ENCODE measurements at regions not wholly inside any gene's neighbourhood (a gene's known extent, or its start where the extent isn't known, plus 50 kb on each side); places are given as distances from the start of the nearest gene placed in this dataset.
"Not testable (repeated sequence)": the region's sequence is repeated elsewhere in the genome, so short reads cannot be mapped to it uniquely, and the experiment has no call there.

DNA sequence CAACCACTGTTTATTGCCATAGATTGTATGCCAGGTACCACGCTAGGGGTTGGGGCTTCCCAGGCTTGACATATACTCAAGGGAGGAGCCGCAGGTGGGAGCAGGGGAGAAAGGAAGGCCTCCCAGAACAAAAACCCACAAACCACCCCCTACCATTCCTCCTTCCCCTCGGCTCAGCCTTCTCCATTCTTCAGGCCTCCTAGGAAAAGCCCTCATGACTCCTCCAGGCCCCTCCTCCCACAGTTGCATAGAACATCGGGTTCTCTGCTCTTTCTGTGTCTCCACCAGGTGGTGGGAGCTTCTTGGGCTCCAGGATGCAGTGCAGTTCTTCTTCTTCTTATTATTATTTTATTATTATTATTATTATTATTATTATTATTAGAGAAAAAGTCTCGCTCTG lies 80.3 kb downstream of the ZFP36L2 start:
- no peak for DNase-seq (ENCODE audit: low spot score)

DNA sequence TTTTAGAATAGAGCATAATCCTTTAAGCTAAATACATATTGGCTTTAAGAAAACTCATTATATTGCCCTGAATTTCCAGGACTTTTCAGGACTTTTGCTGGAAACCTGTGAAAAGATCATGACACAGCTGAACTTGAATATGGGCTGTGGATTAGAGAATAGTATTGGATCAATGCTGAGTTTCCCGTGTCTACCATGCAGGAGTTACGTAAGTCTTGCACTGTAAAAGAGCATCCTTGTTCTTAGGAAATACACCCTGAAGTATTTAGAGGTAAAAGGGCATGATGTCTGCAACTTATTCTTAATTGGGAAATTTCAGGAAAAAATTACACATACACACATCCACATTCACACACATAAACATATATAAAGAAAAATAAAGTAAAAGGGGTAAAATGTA lies 82.1 kb downstream of the ZFP36L2 start:
- no peak for DNase-seq (ENCODE audit: low spot score)

DNA sequence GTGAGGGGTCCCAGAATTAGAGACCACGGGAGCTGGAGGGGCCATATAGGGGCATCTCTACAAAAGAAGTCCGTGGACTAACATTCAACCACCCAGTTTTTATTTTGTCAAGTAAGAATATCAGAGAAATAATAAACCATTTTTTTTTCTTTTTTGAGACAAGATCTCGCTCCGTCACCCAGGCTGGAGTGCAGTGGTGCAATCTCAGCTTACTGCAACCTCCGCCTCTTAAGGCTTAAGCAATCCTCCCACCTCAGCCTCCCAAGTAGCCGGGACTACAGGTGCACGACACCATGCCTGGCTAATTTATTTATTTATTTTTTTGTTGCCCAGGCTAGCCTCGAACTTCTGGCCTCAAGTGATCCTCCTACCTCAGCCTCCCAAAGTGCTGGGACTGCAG lies 82.7 kb downstream of the ZFP36L2 start:
- DNase-seq (ENCODE audit: low spot score): no peak

DNA sequence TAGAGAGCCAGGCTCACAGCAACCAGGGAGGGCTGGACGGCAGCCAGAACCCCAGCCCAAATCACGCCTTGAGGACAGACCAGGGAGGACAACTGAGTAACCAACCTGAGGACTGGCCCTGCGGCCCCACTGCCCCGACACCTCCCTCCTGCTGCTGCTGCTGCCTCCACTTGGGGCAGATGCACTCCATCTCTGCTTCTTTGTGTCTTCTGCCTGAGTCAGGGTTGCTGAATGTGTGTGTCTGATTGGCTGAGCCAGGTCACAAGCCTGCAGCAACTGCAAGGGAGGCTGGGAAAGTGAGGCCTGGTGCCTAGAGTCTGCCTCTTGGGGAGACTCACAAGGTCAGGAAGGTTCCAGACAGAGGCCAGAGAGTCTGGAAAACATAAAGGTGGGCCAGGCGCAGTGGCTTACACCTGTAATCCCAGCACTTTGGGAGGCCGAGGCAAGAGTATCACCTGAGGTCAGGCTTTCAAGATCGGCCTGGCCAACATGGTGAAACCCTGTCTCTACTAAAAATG lies 83.4 kb downstream of the ZFP36L2 start:
- DNase-seq (ENCODE audit: low spot score): peak; percentile 45

DNA sequence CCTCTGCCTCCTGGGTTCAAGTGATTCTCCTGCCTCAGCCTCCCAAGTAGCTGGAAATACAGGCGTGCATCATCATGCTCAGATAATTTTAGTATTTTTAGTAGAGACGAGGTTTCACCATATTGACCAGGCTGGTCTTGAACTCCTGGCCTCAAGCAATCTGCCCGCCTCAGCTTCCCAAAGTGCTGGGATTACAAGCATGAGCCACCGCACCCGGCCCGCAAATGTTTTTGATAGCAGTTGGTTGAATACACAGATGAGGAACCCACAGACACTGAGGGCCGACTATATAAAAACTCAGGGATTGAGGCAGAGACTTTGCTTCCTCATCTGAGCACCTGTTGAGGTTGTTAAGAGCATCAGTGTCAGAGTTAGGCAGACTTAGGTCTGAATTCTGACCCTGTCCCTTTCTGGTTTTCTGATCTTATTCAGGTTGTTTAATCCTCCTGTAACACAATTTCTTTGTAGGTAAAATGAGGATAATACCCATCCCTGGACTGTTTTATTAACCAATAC lies 84.7 kb downstream of the ZFP36L2 start:
- not testable (repeated sequence) for DNase-seq (ENCODE audit: low spot score)

DNA sequence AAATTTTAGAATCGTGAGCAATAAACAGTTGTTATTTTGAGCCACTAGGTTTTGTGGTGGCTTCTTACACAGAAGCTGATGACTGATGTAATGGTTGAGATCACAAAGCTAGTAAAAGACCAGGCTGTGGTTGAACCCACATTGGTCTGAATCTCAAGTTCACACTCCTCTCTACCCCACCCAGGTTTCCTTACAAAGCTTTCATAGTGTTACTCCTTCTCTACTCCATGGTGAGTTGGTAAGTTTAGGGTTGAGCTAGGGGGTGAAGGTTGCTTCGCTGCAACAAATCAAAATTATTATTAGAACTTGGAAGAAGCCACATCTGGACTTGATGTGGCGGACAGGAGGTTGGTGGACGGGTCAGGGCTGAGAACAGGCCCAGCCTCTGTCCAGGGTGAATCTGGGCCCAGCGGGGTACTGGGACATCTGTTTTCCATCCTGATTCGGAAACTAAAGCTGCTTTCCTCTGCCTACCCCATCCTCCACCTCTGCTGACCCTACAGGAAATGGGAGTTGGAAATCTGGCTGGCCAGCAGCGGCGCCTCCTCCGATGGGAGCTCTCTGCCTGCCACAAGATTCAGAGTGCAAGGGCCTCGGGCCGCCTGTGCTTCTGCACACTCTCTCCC lies 86.3 kb downstream of the ZFP36L2 start:
- peak; percentile 76 for DNase-seq (ENCODE audit: low spot score)

DNA sequence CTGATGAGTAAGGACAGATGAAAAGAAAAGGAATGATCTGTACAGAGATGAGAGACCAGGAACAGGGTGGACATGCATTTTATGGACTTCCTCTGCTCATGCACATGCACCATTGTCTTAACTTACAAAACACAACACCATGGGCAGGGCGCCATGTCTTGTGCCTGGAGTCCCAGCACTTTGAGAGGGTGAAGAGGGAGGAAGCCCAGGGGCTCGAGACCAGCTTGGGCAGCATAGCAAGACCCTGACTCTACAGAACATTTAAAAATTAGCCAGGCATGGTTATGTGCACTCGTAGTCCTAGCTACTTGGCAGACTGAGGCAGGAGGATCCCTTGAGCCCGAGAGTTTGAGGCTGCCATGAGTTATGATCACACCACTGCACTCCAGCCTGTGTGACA lies 86.9 kb downstream of the ZFP36L2 start:
- DNase-seq (ENCODE audit: low spot score): no peak

DNA sequence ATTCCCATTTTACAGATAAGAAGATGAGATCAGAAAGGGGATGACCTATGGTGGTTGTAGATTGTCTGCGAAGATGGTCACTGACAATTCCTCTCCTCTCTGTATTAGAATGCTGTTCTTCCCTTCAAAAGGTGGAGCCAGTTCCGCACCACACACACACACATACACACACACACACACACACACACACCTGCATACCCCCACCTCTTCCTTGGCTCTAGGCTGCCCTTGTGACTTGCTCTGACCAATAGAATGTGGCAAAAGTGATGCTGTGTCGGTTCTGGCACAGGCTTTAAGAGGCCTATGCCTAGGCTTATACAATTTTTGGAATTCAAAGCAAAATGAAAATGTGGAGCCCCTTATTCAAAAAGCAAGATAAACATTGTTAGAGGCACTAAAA lies 88.0 kb downstream of the ZFP36L2 start:
- DNase-seq (ENCODE audit: low spot score): no peak

DNA sequence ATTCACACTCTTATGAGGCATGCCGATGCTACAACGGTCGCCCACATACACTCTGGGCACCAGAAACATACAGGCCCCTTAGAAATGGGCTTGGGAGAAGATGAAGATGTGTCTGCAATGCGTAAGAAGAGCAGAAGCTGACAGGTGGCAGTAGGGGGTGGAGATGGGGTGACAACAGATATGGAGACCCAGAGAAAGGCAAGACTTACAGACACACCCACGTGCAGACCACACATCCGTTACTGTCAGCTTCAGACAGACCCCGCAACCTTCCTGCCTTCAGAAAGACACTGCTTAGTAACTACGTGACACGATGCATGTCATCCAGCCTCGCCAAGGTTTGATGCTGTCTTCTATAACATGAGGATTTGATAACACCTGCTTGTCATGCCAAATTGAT lies 89.5 kb downstream of the ZFP36L2 start:
- peak; percentile 88 for DNase-seq (ENCODE audit: low spot score)

DNA sequence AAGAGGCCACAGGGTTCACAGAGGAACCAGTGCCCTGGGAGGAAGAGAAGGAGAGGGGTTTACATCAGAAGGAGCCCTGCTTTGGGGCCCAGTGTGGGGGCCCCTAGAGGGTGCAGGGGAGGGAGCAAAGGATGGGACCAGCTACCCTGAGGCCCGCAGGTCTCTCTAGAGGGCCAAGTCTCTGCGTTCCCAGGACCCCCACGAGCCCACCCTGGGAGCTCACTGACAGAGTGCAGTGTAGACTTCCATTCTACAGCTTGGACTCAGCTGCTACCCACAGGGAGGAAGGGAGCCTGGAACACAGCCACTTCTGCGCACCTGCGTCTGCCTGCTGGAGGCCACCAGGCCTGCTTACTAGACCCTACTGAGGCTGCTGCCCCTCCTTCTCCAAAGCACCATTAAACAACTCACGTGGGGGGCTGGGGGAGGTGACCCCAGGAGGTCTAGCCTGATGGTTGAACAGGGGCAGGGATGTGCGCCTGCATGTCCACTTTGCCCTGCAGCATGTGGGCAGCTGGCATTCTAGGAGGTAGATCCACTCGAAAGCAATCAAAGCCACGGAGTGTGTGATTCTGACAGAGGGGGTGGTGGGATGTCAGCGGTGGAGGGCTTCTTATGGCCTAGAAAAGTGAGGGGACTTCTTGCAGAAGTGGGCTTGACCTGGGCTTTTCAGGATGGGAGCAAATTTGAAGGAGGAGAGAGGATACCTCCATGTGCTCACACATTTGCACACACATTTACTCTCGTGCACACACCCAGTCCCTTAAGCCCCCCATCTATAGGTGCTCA lies 90.2 kb downstream of the ZFP36L2 start:
- DNase-seq (ENCODE audit: low spot score): no peak

DNA sequence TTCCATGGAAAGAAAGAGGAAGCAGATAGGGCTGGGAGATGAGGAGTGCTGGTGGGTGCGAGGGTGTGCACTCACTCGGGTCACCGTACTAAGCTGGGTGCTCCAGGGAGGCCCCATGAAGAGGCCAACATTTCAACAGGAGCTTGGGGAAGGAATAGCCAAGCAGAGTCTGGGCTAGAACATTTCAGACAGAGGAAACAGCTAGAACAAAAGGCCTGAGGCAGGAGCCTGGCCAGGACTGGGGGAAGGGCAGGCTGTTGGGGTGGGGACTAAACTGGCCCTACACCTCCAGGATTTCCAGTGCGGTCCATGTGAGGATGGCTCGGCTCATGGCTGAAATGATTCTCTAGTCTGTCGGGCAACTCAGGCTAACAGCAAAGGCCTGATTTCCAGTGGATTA lies 90.8 kb downstream of the ZFP36L2 start:
- DNase-seq (ENCODE audit: low spot score): no peak

DNA sequence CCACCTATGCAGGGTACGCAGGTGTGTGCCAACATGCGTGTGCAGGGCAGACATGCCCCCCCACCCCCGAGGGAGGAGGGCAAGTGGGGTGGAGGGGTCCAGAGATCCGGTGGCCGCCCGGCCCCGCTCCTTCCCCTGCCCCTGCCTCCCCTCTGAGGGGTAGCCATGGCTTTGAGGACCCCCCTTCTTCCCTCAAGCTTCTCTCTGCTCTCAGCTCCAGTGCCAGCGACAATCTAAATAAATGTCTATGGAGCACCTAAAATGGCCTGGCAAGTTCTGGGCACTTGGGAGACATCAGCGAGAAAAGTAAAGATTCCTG lies 91.9 kb downstream of the ZFP36L2 start:
- DNase-seq (ENCODE audit: low spot score): no peak

DNA sequence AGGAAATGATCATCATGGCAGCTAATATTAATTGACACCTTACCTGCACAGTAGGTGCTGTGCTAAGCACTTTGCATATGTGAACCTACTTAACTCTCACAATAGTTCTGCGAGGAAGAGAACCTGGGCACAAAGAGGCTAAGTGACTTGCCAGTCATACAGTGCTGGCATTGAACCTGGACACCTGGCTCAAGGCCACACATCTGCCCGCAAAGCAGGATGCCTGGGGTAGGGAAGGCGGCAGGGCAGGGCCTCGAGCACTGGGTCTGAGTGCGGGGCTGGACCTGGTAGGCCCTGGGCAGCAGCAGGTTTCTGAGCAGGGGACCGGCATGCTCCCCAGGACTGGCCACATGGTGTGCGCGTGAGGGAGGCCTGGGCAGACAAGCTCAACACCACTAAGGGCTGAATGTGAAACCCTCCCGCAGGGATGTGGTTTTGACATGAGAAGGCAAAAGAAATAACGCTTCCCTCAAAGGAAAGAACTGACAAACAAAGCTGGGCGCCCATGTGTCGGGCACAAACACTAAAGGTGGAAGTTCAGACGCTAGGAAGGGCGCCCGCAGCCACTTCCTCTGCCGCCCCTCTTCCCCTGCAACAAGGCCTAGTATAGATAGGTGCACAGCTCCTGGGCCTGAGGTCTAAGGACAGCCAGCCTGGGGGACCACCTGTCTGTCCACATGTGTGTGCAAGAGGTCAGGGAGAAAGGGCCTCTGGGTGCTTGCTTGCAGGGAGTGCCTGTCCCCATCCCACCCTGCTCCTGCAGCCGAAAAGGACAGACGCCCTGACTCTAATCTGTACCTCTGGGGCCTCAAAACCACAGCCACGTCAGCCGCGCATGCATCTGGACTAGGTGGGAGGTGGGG lies 92.5 kb downstream of the ZFP36L2 start:
- DNase-seq (ENCODE audit: low spot score): peak; percentile 69

DNA sequence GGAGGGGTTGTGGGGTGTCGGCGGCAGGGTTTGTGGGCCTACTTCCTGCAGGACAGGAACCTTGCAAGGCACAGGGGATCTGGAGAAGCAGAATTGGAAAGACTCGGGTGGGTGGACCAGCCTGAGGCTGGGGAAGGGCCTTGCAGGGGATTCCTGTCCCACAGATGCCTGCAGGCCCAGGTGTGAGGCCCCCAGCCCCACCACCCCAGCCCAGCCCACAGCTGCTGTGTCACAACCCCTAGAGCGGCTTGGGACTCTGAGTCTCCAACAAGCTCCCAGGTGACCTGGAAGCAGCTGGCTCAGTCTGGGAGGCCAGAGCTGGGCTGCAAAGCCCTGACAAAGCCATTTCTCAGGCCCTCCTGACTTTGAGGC lies 93.1 kb downstream of the ZFP36L2 start:
- DNase-seq (ENCODE audit: low spot score): no peak

DNA sequence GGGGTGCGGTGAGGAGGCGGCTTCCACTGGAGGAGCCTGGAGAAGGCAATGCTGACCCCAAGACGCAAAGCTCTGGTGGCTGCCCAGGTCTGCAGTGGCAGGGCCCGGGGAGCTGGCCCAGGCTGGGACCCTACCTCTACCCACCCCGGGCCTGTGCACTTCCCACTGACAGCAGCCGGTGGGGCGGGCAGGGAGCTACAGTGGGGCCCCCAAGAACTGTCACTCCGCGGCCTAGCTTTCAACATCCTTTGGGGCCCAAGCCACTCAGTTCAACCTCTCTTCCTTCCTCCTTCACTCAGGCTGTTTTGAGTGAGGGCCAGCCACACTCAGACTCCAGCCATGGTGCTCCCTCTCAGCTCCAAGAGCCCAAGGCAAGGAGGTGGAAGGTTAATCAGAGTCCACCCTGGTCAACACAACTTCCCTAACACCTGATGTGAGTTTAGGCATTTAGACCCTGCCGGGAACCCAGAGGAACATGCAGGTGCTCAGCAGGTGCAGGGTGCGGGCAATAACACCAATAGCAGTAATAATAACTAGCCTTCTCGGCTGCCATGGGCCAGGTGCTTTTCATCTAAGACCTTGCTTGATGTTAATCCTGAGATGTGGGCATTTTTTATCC lies 93.6 kb downstream of the ZFP36L2 start:
- DNase-seq (ENCODE audit: low spot score): no peak

DNA sequence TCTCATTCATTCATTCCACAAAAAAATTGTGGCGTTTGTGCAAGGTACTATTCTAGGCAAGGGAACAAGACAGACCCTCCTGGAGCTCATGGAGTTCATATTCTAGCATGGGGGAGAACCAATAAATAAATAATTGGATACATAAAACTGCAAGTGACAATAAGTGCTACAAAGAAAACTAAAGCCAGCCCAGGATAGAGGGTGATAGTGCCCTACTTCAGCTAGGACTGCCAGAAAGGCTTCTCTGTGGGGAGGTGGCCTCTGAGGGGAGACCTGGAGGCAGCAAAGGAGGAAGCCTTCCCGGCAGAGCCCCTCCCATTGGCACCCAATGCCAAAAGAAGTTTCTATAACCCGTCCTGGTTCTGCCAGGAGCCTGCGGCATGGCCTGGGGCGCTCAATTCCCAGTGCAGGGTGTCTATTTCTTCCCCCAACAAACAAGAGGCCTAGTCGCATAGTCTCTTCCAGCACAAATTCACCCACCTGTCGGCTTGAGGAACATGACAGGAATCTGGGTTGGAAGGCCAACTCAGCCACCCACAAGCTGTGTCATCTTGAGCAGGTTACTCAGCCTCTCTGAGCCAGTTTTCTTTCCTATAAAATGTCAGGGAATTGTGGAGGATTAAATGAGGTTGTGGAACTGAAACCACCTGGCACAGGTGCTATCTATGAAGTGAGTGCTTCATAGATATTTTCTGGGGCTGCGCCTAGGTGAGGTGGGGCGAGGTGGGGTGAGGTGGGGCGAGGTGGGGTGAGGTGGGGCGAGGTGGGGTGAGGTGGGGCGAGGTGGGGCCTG lies 94.3 kb downstream of the ZFP36L2 start:
- no peak for DNase-seq (ENCODE audit: low spot score)

DNA sequence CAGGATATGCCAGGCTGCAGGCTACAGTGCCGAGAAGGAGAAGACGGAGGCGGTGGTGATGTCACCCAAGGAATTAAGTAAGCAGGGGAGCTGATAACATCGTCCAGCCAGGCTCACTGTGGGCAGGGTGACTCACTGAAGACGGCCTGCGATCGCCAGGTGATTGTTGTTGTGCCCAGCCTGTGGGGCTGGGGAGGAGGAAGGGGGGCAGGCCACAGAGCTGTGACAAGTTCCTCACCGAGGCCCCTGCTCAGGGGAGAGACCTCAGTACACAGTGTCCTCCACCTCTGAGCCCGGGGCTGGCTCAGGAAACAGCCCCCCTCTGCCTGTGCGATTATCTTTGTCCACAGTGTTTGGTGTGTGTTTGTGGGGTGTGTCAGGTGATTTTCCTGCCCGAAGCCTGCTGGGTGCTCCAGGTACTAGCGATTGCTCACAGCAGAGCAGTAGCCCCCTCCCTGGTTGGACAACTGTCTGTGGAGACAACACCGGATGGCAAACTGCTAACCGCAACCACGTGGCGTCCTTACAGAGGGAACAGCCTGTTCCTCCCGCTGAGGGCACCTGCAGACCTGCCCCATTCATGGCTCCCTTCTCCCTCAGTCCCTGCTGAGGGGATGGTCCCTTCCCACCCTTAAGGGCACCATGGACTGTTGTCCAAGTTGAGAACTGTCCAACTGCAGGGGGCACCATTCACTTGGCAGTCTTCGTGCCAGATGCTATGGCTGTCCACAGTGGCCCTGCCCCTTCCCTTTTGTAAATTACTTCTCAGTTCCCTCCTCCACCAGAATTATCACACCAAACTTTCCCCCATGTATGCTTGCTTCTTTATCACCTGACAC lies 95.1 kb downstream of the ZFP36L2 start:
- peak; percentile 89 for DNase-seq (ENCODE audit: low spot score)

DNA sequence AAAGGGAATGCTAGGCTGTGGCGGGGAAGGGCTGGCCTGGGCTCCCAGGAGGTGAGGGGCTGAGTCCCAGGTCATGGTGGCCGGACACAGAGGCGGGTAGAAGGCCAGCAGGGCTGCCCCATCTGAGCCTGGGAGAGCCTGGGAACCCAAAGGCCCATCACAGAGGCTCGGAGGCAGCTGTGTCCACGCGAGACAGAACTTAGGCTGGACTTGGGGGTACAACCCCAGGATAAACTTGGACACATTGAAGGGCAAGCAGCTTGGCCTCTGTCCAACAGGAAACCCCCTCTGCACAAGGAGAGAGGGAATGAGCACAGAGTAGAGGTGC lies 95.9 kb downstream of the ZFP36L2 start:
- no peak for DNase-seq (ENCODE audit: low spot score)

DNA sequence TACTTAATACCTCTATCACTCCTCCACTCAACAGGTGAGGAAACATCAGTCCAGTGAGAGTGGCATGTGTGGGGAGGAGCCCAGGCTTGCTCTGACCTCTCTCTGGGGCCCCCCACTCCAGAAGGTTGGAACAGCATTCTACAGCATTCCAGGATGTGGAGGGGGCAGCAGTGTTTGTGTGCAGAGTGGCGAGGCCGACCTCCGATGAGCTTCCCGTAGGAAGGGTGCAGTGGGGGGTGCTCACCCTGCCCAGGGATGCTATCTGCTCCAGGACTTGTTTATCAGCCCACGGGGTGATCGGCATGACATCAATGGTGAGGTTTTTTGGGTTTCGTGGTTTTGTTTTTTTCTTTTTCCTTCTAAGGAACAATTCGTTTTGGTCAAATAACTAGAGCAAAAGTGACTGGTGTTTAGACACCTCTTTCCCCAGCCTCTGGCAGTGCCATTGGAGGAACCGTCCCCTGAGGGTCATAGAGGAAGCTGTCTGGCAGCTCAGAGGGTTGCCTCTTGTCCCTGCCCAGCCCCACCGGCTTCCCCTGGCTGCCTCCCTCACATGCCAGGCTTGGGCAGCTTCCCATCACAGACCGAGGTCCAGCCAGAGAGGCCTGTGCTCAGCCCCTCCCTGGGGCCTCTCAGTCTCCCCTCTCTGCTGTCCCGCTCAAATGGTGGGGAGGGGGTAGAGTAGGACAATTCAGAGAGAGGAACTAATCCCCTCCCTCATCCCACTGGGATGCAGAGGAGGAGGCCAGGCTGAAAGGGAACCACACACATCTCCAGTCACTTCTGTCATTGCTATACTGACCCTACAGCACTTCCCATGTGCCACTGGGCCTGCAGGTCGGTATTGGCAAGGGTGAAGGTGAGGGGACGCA lies 96.5 kb downstream of the ZFP36L2 start:
- DNase-seq (ENCODE audit: low spot score): no peak

DNA sequence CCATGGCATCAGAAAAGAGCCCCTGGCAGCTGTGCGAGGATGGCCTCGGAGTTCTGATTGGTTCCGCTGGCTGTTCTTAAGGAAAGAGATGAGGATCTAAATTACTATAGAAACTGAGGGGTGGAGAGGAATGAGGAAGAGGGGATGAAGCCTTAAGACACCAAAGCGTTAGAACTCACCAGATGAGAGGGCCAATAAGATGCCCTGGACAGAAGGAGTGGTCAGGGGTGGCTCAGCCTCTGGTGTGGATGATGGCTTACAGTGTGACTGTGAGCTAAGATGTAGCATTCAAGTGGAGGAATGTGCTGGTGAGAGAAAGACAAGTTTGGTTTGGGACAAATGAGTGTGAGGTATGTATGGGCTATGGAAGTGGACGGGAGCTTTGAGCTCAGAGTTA lies 97.8 kb downstream of the ZFP36L2 start:
- DNase-seq (ENCODE audit: low spot score): no peak
